ENCODE measurements at regions not wholly inside any gene's neighbourhood (a gene's known extent, or its start where the extent isn't known, plus 50 kb on each side); places are given as distances from the start of the nearest gene placed in this dataset.

DNA sequence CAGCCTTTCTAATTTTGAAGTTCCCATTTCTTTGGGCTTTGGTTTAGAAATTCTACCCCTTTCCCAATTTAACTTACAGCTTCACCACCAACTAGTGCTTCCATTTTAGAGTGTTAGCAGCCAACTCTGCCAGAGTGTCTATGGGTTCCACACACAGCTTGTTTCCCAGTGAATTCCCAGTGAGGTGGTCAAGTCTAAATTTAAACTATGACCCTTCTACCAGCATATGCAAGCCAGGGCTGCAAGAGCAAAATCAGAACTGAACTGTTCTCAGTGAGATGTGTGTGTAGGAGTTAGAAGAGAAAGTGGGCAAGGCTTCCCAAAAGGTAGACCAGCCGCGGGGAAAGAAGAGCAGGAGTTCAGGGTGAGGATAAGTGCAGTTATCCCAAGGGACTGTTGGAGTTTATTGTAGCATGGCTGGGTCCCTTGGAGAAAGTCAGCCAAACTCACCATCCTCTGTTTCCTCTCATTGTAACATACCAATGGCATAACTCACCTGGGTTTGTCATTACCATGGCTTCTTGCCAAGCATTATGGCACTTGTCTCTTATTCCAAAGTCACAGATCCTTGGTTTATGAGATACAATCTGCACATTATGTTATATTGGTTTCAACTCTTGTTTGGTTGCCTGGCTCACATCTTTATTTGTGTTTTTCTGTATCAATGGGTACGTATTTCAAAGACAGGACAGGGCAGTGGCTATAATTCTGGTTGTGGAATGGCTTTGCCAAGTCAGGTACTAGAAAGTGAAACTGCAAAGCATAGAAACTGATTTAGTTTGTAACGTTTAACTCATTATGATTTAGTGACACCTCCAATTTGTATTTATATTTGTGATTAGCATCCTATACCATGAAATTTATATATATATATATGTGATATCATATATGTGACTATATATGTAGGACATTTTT is 130.2 kb upstream of the UMPS start:
- no peaks in the 10 kb centered on the region for H3K36me3 ChIP-seq (ENCODE audit: control insufficient read depth in 2 of 3, insufficient read depth in 3 of 3, low read length in 3 of 3)
- intact Hi-C loops (cut with DNase I), result no loop called here
- no peak overlapping the region for H3K9ac ChIP-seq (ENCODE audit: low read length in 3 of 3)
- H3K4me3 ChIP-seq (ENCODE audit: low read length in 3 of 3), result no peak overlapping the region
- DNase-seq (no peak), FAIRE-seq (no peak)
- no peak overlapping the region for H3K27ac ChIP-seq (ENCODE audit: low read depth in 2 of 2, low read length in 2 of 2)
- no peaks in the 10 kb centered on the region for H3K9me3 ChIP-seq (ENCODE audit: control insufficient read depth in 2 of 3, insufficient read depth in 1 of 3, low read length in 3 of 3)
- TF ChIP-seq, protein P1, sequence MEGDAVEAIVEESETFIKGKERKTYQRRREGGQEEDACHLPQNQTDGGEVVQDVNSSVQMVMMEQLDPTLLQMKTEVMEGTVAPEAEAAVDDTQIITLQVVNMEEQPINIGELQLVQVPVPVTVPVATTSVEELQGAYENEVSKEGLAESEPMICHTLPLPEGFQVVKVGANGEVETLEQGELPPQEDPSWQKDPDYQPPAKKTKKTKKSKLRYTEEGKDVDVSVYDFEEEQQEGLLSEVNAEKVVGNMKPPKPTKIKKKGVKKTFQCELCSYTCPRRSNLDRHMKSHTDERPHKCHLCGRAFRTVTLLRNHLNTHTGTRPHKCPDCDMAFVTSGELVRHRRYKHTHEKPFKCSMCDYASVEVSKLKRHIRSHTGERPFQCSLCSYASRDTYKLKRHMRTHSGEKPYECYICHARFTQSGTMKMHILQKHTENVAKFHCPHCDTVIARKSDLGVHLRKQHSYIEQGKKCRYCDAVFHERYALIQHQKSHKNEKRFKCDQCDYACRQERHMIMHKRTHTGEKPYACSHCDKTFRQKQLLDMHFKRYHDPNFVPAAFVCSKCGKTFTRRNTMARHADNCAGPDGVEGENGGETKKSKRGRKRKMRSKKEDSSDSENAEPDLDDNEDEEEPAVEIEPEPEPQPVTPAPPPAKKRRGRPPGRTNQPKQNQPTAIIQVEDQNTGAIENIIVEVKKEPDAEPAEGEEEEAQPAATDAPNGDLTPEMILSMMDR (IDR thresholded peaks at IDR 0.05; ENCODE audit: borderline replicate concordance, extremely low read depth, insufficient read depth), result no peak
- no peaks in the 10 kb centered on the region for H3K27me3 ChIP-seq (ENCODE audit: control insufficient read depth, insufficient read depth, low read length)
- H3K4me1 ChIP-seq (ENCODE audit: control insufficient read depth in 2 of 3, insufficient read depth in 2 of 3, low read depth in 1 of 3, low read length in 3 of 3), result peaks cover 0 to 4% (median 0%) of the 10 kb centered on the region in 3 donors

DNA sequence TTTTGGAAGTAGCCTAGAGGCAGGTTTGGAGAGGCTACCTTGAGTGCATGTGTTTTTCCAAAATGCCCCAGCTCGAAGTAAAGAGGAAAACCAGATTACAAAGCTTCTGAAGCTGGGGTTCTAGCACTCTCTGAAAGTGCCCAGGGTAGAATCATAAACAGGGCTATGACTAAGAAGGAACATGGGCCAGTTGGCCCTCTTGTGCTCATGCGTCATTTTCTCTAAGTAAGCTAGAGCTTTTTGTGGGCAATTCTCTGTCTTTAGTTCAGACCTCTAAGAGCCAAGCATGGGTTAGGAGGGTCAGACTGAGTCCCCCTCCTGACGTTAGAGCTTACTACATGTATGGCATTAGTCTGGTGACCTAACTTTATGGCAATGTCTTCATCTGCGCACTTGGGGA is 129.5 kb upstream of the UMPS start:
- TF ChIP-seq, protein P1 (IDR thresholded peaks at IDR 0.05; ENCODE audit: borderline replicate concordance, extremely low read depth, insufficient read depth), result no peak
- no peak for FAIRE-seq
- H3K4me1 ChIP-seq (ENCODE audit: control insufficient read depth in 2 of 3, insufficient read depth in 2 of 3, low read depth in 1 of 3, low read length in 3 of 3), result peaks cover 0 to 4% (median 0%) of the 10 kb centered on the region in 3 donors

DNA sequence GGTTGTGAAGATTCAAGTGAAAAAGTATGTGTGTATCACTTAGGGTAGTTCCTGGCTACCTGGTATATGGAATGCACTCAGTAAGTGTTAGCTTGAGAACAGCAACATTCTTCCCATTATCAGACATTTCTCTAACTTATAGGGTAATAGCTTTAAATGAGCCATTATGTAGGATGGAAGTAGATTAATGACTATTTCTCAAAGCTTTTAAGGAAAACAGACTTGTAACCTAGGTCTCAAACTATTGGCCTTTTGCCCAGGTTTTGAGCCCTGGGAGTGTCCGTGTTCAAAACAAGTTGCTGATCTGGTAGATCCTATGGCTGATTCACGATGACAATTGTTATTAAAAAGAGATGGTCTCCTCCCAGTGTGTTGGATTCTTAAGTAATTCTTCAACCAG is 129.1 kb upstream of the UMPS start:
- intact Hi-C loops (cut with DNase I), result no loop called here
- Histone ChIP-seq H3K4me1 (ENCODE audit: control insufficient read depth in 2 of 3, insufficient read depth in 2 of 3, low read depth in 1 of 3, low read length in 3 of 3) (peaks cover 0 to 4% (median 0%) of the 10 kb centered on the region in 3 donors), H3K27me3 (ENCODE audit: control insufficient read depth, insufficient read depth, low read length) (no peaks in the 10 kb centered on the region), H3K9ac (ENCODE audit: low read length in 3 of 3) (no peak overlapping the region), H3K27ac (ENCODE audit: low read depth in 2 of 2, low read length in 2 of 2) (no peak overlapping the region), H3K4me3 (ENCODE audit: low read length in 3 of 3) (no peak overlapping the region), H3K9me3 (ENCODE audit: control insufficient read depth in 2 of 3, insufficient read depth in 1 of 3, low read length in 3 of 3) (no peaks in the 10 kb centered on the region), H3K36me3 (ENCODE audit: control insufficient read depth in 2 of 3, insufficient read depth in 3 of 3, low read length in 3 of 3) (no peaks in the 10 kb centered on the region)
- TF ChIP-seq, protein P1 (IDR thresholded peaks at IDR 0.05; ENCODE audit: borderline replicate concordance, extremely low read depth, insufficient read depth), result no peak
- FAIRE-seq (no peak), DNase-seq (no peak)

More for the DNA sequence above, 129.5 kb upstream of the UMPS start:
- Histone ChIP-seq H3K27me3 (ENCODE audit: control insufficient read depth, insufficient read depth, low read length) (no peaks in the 10 kb centered on the region), H3K27ac (ENCODE audit: low read depth in 2 of 2, low read length in 2 of 2) (no peak overlapping the region), H3K9me3 (ENCODE audit: control insufficient read depth in 2 of 3, insufficient read depth in 1 of 3, low read length in 3 of 3) (no peaks in the 10 kb centered on the region), H3K36me3 (ENCODE audit: control insufficient read depth in 2 of 3, insufficient read depth in 3 of 3, low read length in 3 of 3) (no peaks in the 10 kb centered on the region), H3K4me3 (ENCODE audit: low read length in 3 of 3) (no peak overlapping the region), H3K9ac (ENCODE audit: low read length in 3 of 3) (no peak overlapping the region)
- intact Hi-C loops (cut with DNase I), result no loop called here
- DNase-seq, result no peak
